KOPT-K1 (cell line): ENCODE measurements at regions not wholly inside any gene's neighbourhood (a gene's known extent, or its start where the extent isn't known, plus 50 kb on each side); places are given as distances from the start of the nearest gene placed in this dataset.

Experiments used
- H3K27ac ChIP-seq: fragments of 200-600 bp; sonication (generic); 2 replicates; pipeline ENCODE4 v1.5.1; 2016; ENCODE audit warnings: antibody characterized with exemption, mild to moderate bottlenecking, low read depth, low read length; ENCODE audit not compliant: poor library complexity, severe bottlenecking
- H3K36me3 ChIP-seq: fragments of 200-600 bp; sonication (generic); 2 replicates; pipeline ENCODE4 v1.5.1; 2017; ENCODE audit warnings: antibody characterized with exemption, mild to moderate bottlenecking, low read length, moderate library complexity; ENCODE audit not compliant: insufficient read depth
- H3K9me3 ChIP-seq: fragments of 200-600 bp; sonication (generic); 2 replicates; pipeline ENCODE4 v1.5.1; 2017; ENCODE audit warnings: antibody characterized with exemption, low read length, mild to moderate bottlenecking; ENCODE audit not compliant: insufficient read depth, poor library complexity, severe bottlenecking

- Histone ChIP-seq H3K9me3 (no peaks in the 10 kb centered on the region), H3K27ac (no peak overlapping the region), H3K36me3 (no peaks in the 10 kb centered on the region)
Measured at GRCh38 chr11:32039149-32039548, 51.7 kb upstream of the RCN1 start.

GRCh38 chr11:32034680-32035079 is 56.2 kb upstream of the RCN1 start:
- Histone ChIP-seq H3K36me3 (no peaks in the 10 kb centered on the region), H3K27ac (no peak overlapping the region), H3K9me3 (no peaks in the 10 kb centered on the region)

- no peaks in the 10 kb centered on the region for H3K36me3 ChIP-seq
- no peak overlapping the region for H3K27ac ChIP-seq
- H3K9me3 ChIP-seq: no peaks in the 10 kb centered on the region
Measured at GRCh38 chr11:32034149-32034548, 56.7 kb upstream of the RCN1 start.

GRCh38 chr11:32033491-32033890 is 57.4 kb upstream of the RCN1 start:
- no peak overlapping the region for H3K27ac ChIP-seq
- no peaks in the 10 kb centered on the region for H3K36me3 ChIP-seq
- H3K9me3 ChIP-seq: no peaks in the 10 kb centered on the region

- no peaks in the 10 kb centered on the region for H3K9me3 ChIP-seq
- H3K27ac ChIP-seq: no peak overlapping the region
- H3K36me3 ChIP-seq: no peaks in the 10 kb centered on the region
Measured at GRCh38 chr11:32033067-32033466, 57.8 kb upstream of the RCN1 start.

- Histone ChIP-seq H3K27ac (no peak overlapping the region), H3K36me3 (no peaks in the 10 kb centered on the region), H3K9me3 (no peaks in the 10 kb centered on the region)
Measured at GRCh38 chr11:32032478-32032877, 58.4 kb upstream of the RCN1 start.

- H3K36me3 ChIP-seq: no peaks in the 10 kb centered on the region
- no peak overlapping the region for H3K27ac ChIP-seq
- H3K9me3 ChIP-seq: no peaks in the 10 kb centered on the region
Measured at GRCh38 chr11:32032052-32032451, 58.8 kb upstream of the RCN1 start.

GRCh38 chr11:32030875-32031503 is 59.9 kb upstream of the RCN1 start:
- Histone ChIP-seq H3K9me3 (no peaks in the 10 kb centered on the region), H3K27ac (no peak overlapping the region), H3K36me3 (no peaks in the 10 kb centered on the region)

GRCh38 chr11:32029721-32030120 is 61.2 kb upstream of the RCN1 start:
- H3K36me3 ChIP-seq: no peaks in the 10 kb centered on the region

GRCh38 chr11:32028201-32028600 is 62.7 kb upstream of the RCN1 start:
- H3K9me3 ChIP-seq: no peaks in the 10 kb centered on the region
- no peak overlapping the region for H3K27ac ChIP-seq
- H3K36me3 ChIP-seq: no peaks in the 10 kb centered on the region

More at GRCh38 chr11:32029721-32030120, 61.2 kb upstream of the RCN1 start:
- H3K27ac ChIP-seq: no peak overlapping the region
- H3K9me3 ChIP-seq: no peaks in the 10 kb centered on the region

GRCh38 chr11:32026766-32027165 is 64.1 kb upstream of the RCN1 start:
- H3K27ac ChIP-seq: no peak overlapping the region
- no peaks in the 10 kb centered on the region for H3K9me3 ChIP-seq
- H3K36me3 ChIP-seq: no peaks in the 10 kb centered on the region

GRCh38 chr11:32024948-32025347 is 65.9 kb upstream of the RCN1 start:
- H3K9me3 ChIP-seq: no peaks in the 10 kb centered on the region
- H3K36me3 ChIP-seq: no peaks in the 10 kb centered on the region
- no peak overlapping the region for H3K27ac ChIP-seq

GRCh38 chr11:32023370-32024305 is 67.2 kb upstream of the RCN1 start:
- no peak overlapping the region for H3K27ac ChIP-seq
- H3K9me3 ChIP-seq: no peaks in the 10 kb centered on the region
- no peaks in the 10 kb centered on the region for H3K36me3 ChIP-seq

GRCh38 chr11:32018672-32019071 is 72.2 kb upstream of the RCN1 start:
- Histone ChIP-seq H3K36me3 (no peaks in the 10 kb centered on the region), H3K27ac (no peak overlapping the region), H3K9me3 (no peaks in the 10 kb centered on the region)

- Histone ChIP-seq H3K9me3 (no peaks in the 10 kb centered on the region), H3K27ac (no peak overlapping the region), H3K36me3 (no peaks in the 10 kb centered on the region)
Measured at GRCh38 chr11:32016111-32016510, 74.8 kb upstream of the RCN1 start.

GRCh38 chr11:32015427-32015826 is 75.4 kb upstream of the RCN1 start:
- H3K9me3 ChIP-seq: no peaks in the 10 kb centered on the region
- H3K27ac ChIP-seq: no peak overlapping the region
- no peaks in the 10 kb centered on the region for H3K36me3 ChIP-seq
